ENCODE measurements at regions not wholly inside any gene's neighbourhood (a gene's known extent, or its start where the extent isn't known, plus 50 kb on each side); places are given as distances from the start of the nearest gene placed in this dataset.

DNA sequence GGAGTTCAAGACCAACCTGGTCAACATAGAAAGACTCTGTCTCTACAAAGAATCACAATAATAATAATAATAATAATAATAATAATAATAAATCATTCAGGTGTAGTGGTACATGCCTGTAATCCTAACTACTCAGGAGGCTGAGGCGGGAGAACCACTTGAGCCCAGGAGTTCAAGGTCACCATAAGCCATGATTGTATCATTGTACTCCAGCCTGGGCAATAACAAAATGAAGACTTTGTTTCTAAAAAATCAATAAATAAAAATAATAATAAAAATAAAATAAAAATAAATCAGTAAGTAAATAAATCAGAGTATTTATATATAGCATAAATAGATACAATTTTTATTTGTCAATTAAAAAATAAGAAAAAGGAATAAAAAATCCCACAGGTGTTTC, 1636.4 kb downstream of the SLITRK1 start:
- intact Hi-C loops (cut with DNase I) = no loop called here

GRCh38 chr13:82224806-82225205, 1657.5 kb downstream of the SLITRK1 start:
- intact Hi-C loops (cut with DNase I) = loop anchor here (10.0 kb wide), 1 partner anchor 770 kb away; no protein-coding TSS in a partner anchor
- Histone ChIP-seq H3K27ac (no peak overlapping the region), H3K4me1 (no peaks in the 10 kb centered on the region), H3K4me3 (no peak overlapping the region), H3K27me3 (no peaks in the 10 kb centered on the region), H3K36me3 (no peaks in the 10 kb centered on the region), H3K9me3 (no peaks in the 10 kb centered on the region)
- TF ChIP-seq, protein P1, sequence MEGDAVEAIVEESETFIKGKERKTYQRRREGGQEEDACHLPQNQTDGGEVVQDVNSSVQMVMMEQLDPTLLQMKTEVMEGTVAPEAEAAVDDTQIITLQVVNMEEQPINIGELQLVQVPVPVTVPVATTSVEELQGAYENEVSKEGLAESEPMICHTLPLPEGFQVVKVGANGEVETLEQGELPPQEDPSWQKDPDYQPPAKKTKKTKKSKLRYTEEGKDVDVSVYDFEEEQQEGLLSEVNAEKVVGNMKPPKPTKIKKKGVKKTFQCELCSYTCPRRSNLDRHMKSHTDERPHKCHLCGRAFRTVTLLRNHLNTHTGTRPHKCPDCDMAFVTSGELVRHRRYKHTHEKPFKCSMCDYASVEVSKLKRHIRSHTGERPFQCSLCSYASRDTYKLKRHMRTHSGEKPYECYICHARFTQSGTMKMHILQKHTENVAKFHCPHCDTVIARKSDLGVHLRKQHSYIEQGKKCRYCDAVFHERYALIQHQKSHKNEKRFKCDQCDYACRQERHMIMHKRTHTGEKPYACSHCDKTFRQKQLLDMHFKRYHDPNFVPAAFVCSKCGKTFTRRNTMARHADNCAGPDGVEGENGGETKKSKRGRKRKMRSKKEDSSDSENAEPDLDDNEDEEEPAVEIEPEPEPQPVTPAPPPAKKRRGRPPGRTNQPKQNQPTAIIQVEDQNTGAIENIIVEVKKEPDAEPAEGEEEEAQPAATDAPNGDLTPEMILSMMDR (IDR thresholded peaks at IDR 0.05) = no peak
- TF ChIP-seq POLR2A (IDR thresholded peaks at IDR 0.05) = no peak
- TF ChIP-seq EP300 (IDR thresholded peaks at IDR 0.05) = no peak
- no peak for DNase-seq
- 60 to 80% methylated on average over 3 of the region's 3 CpGs for WGBS, 2 donors

More for the DNA sequence above, 1636.4 kb downstream of the SLITRK1 start:
- no peaks in the 10 kb centered on the region for H3K4me1 ChIP-seq
- H3K36me3 ChIP-seq = no peaks in the 10 kb centered on the region
- DNase-seq = no peak
- WGBS, 2 donors = 89 to 92% methylated on average over 1 of the region's 1 CpG
- H3K27ac ChIP-seq = no peak overlapping the region
- no peak for TF ChIP-seq POLR2A (IDR thresholded peaks at IDR 0.05)
- TF ChIP-seq POLR2AphosphoS5 (IDR thresholded peaks at IDR 0.05) = no peak
- TF ChIP-seq, protein P1 (IDR thresholded peaks at IDR 0.05) = no peak
- no peak for TF ChIP-seq EP300 (IDR thresholded peaks at IDR 0.05)
- no peak overlapping the region for H3K4me3 ChIP-seq
- no peaks in the 10 kb centered on the region for H3K27me3 ChIP-seq
- H3K9me3 ChIP-seq = peaks cover 0 to 4% (median 0%) of the 10 kb centered on the region in 4 donors

DNA sequence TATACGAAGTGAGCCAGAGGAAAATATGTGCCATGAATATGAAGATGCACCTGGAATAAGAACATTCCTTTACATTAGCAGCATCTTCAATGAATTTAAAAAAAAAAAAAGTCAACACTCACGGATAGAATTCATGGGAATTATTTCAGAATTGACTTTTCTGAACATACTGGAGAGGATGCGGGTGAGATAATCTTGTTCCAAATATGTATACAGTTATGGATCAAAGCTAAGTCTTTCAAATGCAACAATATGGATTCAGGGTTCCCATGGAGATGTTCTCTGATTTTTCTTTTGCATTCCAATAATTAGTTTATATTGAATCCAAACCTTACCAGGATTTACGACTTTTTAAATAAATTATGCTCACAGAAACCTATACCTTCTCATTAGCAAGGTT, 1660.7 kb downstream of the SLITRK1 start:
- no peak for DNase-seq
- intact Hi-C loops (cut with DNase I) = loop anchor here (10.0 kb wide), 1 partner anchor 773 kb away; no protein-coding TSS in a partner anchor
- no peaks in the 10 kb centered on the region for H3K9me3 ChIP-seq
- no peaks in the 10 kb centered on the region for H3K27me3 ChIP-seq
- WGBS, 2 donors = 82 to 87% methylated on average over 4 of the region's 4 CpGs
- no peak overlapping the region for H3K4me3 ChIP-seq
- no peaks in the 10 kb centered on the region for H3K4me1 ChIP-seq
- TF ChIP-seq POLR2AphosphoS5 (IDR thresholded peaks at IDR 0.05) (no peak), EP300 (IDR thresholded peaks at IDR 0.05) (no peak), POLR2A (IDR thresholded peaks at IDR 0.05) (no peak)
- TF ChIP-seq, protein P1 (IDR thresholded peaks at IDR 0.05) = no peak
- no peaks in the 10 kb centered on the region for H3K36me3 ChIP-seq
- no peak overlapping the region for H3K27ac ChIP-seq

DNA sequence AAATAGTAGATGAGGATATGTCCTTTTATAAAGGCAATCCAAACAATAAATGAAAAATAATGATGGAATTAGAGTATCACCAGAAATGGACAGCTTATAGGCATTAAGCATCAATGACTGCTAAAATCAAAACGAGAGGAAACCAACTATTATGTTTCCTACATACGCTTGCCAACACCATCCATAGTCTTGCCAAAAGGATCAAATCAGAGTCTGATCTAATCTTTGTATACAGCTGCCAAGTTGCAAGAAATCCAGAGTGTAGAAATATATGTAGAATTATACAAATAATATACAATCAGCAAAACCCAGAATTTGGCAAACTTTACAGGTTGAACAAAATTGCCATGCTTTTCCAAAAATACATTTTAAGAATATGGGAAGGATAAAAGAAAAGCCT, 1661.6 kb downstream of the SLITRK1 start:
- no peaks in the 10 kb centered on the region for H3K9me3 ChIP-seq
- no peak for DNase-seq
- H3K27me3 ChIP-seq = no peaks in the 10 kb centered on the region
- no peak overlapping the region for H3K4me3 ChIP-seq
- intact Hi-C loops (cut with DNase I) = loop anchor here (10.0 kb wide), 1 partner anchor 774 kb away; no protein-coding TSS in a partner anchor
- WGBS, 2 donors = 68 to 82% methylated on average over 2 of the region's 2 CpGs
- TF ChIP-seq, protein P1 (IDR thresholded peaks at IDR 0.05) = no peak
- no peak for TF ChIP-seq EP300 (IDR thresholded peaks at IDR 0.05)
- no peak for TF ChIP-seq POLR2A (IDR thresholded peaks at IDR 0.05)
- TF ChIP-seq POLR2AphosphoS5 (IDR thresholded peaks at IDR 0.05) = no peak
- H3K27ac ChIP-seq = no peak overlapping the region
- no peaks in the 10 kb centered on the region for H3K4me1 ChIP-seq
- no peaks in the 10 kb centered on the region for H3K36me3 ChIP-seq

GRCh38 chr13:82216165-82216564, 1666.1 kb downstream of the SLITRK1 start:
- no peaks in the 10 kb centered on the region for H3K4me1 ChIP-seq
- no peaks in the 10 kb centered on the region for H3K27me3 ChIP-seq
- TF ChIP-seq POLR2A (IDR thresholded peaks at IDR 0.05) = no peak
- TF ChIP-seq, protein P1 (IDR thresholded peaks at IDR 0.05) = no peak
- TF ChIP-seq POLR2AphosphoS5 (IDR thresholded peaks at IDR 0.05) = no peak
- no peak for TF ChIP-seq EP300 (IDR thresholded peaks at IDR 0.05)
- no peak overlapping the region for H3K4me3 ChIP-seq
- intact Hi-C loops (cut with DNase I) = no loop called here
- DNase-seq = no peak
- peaks cover 0 to 5% (median 2%) of the 10 kb centered on the region in 4 donors for H3K9me3 ChIP-seq
- no peaks in the 10 kb centered on the region for H3K36me3 ChIP-seq
- 64 to 80% methylated on average over 1 of the region's 1 CpG for WGBS, 2 donors
- no peak overlapping the region for H3K27ac ChIP-seq

Measured in sigmoid colon (tissue), 6 donors.